Activated T-cell treated with anti-CD3 and anti-CD28 coated beads for 24 hours (primary cell): ENCODE measurements at regions not wholly inside any gene's neighbourhood (a gene's known extent, or its start where the extent isn't known, plus 50 kb on each side); places are given as distances from the start of the nearest gene placed in this dataset.

Experiments
- DNase-seq: peaks from one replicate; pipeline ENCODE4 v3.0.0-alpha.2; 2020; ENCODE audit warnings: low read depth

DNA sequence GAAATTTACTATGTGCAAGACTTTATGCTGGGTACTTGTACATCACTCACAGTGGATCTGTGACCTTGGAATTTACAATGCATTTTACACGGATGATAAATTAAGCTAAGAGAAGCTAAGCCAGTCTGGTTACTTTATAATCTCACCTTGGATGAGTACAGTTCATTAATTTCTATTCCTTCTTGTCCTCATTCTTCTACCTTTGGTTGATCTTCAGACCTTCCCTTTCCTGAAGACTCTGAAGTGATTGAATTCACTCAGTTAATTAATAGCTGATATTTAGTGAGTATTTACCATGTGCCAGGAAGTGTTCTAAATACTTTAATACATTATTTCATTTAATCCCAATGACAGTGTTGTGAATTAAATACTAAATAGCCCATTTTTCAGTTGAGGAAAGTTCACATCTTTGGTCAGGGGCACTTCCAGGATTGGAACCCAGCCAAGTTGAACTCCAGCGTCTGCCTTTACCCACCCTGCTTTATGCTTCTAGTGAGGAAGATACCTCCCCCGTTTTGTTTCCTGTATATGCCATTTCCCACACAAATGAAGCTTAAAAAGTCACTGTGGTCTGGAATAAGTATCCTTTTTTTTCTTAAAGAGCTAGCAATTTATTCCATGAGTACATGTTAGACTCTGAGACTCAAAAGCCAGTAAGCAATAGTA lies 146.6 kb downstream of the TLR5 start:
- DNase-seq: no peak

DNA sequence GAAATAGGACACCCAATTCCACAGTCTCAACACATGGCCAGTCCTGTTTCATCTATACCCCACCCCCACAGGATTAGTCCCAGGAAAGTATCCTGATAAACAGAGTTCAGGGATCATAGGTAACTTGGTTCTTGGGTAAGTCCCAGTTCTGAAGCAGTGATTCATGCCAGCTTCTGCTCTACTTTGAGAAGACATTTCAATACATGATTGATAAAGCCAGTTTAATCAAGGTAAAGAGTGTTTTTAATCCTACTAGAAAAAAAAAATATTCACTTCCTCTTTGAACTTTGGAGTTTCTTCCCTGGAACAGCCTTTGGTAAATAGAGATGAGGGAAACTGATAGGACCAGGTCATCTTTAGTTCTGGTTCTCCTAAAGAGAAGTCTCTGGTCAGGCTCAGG lies 142.4 kb downstream of the TLR5 start:
- no peak for DNase-seq

DNA sequence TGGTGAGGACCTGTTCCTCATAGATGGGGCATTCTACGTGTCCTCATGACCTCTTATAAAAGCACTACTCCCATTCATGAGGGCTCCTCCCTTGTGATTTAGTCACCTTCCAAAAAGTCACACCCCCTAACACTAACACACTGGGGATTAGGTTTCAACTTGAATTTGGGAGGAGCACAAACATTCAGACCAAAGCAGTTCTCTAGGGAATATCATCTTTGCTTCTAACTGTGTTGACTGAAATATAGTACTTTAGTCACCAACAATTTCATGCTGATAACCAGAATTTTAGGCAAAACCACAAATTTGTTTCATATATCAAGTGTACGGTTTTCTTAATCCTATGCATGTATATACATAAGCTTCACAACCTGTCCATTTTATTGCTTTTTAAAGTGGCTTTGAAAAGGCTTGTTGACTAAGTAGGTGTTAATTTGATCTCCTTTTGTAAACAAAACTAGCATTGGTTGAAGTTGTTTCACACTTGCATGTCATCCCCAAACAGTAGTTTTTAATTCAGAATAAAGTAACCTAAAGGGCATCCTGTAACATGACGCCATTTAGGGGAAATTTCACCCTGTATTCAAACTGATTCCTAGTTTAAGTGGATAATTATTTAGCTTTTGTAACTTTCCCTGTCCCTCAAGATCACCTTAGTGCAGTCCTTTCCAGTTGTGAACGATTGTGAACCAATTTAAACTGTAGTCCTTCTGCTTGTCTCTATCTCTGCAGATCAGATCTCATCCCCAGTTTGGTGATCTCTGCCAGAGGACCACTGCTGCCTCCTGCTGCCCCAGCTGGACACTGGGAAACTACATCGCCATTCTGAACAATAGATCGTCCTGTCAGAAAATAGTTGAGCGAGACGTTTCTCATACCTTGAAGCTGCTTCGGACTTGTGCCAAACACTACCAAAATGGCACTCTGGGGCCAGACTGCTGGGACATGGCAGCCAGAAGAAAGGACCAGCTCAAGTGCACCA lies 141.1 kb downstream of the TLR5 start:
- DNase-seq: no peak

DNA sequence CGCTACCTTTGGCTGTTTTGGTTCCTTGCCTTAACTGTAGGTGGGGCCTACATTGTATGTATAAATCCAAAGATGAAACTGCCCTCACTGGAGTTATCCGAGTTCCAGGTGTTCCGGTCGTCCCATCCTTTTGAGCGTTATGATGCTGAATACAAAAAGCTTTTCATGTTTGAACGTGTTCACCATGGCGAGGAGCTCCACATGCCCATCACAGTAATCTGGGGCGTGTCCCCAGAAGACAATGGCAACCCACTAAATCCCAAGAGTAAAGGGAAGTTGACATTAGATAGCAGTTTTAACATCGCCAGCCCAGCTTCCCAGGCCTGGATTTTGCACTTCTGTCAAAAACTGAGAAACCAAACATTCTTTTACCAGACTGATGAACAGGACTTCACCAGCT lies 139.5 kb downstream of the TLR5 start:
- no peak for DNase-seq

DNA sequence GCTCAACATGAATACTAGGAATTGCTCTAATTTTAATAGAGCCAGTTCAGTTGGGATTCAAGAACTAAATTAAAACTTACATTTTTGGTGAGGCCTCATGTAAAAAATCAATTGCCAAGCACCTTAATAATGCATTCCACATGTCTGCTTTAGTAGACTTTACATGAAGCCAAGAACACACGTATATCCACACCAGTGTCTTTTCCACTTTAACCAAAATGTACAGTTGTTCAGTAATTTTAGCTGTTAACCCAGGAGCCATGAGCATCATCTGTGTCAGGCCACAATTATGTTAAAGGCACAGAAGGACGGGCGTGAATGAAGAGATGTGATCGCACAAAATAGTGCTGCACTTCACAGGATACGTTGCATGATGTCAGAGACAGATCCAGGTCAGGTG lies 136.7 kb downstream of the TLR5 start:
- DNase-seq: no peak

DNA sequence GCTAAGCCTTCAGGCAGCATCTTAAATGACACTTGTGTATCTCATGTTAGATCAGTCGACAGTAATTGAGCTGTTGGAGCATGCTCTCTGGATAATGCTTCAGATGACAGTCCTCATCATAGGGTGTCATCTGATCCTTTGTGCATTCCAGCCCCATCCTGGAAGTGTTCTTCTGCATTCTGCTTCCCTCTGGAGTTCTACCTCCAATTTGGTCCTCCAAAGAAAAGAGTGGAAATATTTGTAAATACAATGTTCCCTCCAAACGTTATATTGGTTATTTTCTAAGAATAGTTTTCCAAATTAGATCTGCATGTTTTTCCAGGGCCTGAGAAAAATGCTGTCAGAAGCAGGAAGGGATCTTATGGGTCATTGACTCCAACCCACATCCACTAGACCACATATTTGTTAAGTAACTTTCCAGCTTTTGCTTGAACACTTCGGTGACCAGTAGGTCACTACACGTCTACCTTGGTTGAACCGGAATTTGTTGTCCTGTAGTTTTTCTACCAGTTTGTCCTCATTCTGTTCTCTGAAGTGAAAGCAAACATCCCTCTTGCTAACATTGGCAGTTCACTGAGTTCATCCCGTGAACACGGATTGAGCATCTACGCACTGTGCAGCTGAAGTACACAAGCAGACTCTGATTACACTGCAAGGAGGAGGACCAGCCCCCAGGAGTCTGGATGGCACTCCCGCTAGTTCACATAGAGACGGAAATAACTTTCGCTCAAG lies 136.0 kb downstream of the TLR5 start:
- no peak for DNase-seq

DNA sequence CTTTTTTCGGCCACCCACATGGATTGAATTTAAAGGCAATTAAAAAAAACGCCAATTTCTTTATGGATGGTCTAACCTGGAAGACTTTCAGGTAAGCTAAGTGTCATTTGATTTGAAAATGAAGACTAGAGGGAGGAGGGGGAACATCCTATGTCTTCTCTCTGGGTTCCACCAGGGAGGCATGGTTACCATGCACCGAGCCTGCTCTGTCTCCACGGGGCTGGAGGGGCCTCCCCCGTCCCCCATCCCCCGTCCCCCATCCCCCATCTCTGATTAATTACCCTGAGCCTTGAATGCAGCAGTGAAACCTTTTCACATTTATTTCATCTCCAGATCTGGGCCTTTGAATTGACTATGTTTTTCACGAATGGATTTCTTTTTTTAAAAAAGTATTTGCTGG lies 135.1 kb downstream of the TLR5 start:
- no peak for DNase-seq

DNA sequence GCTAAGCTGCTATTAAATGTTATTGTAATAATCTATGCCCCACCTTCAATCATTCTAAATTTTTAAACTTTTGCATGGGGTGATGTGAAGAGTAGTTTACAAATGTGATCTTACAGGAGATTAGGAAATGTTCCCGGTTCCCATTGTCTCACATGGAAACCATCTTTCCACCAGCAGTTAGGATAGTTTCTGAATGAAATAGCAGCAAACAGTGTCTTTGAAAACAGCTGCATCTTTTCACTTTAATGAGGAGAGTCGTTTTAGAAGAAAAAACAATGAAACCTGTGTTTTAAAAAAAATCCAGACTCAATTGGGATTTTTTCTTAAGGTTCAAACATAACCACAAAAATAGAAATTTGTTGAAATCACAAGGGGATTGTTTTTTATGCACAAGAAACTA lies 134.2 kb downstream of the TLR5 start:
- DNase-seq: no peak

DNA sequence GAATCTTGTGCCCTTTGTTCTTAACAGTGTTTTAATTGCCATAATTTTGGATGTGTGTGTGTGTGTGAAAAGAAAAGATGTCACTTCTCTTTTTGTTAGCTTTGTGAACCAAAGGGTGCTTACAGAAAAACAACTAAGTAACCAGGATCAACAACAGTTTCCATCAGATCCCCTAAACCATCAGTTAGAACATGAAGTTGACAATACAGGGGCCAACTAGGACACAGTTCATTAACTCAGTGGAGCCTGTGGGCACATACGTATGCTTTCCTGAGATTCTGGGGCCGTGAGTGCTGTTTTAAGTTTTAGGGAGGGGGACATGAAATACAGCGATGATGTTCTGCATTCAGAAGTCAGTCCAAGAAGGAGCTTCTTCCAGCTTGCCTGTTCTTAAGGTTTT lies 133.6 kb downstream of the TLR5 start:
- DNase-seq: no peak

DNA sequence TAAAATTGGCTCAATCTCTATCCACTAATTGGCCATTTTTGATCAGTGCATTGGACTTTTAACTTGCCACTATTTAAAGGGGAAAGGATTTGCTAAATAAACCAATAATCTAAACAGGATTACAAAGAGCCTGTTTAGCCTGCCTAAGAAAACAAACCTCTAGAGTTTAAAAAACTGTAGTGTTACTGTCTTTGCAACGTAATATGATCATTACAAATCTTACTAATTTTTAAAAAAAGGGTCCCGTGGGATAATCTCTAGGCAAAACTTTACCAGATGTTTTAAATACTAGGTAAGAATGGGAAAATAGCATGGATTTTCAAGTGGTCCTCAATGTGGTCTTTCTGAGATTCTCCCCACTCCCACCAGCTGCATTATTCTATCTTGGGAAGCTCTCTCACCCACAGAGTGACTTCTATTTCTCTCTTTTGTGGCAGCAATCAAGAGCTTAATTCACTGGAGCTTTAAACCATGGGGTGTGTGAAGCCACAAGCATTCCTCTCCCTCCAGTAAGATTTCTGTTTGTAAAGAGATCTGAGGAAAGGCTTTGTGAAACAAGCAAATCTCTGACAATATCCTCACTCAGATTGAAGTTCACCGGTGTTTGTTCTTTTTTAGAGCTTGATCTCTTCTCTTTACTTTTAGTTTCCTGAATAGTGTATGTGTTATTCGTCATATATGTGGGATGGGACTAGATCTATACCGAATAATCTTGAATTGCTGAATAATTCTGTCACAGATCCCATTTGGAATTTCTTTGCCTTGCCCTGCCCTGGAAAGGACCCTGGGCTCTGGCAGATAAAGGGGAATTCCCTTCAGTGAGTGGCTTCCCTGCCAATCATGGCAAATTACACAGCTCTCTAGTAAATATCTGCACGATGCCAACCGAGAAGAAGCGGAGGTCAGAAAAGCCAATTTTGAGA lies 132.2 kb downstream of the TLR5 start:
- no peak for DNase-seq

DNA sequence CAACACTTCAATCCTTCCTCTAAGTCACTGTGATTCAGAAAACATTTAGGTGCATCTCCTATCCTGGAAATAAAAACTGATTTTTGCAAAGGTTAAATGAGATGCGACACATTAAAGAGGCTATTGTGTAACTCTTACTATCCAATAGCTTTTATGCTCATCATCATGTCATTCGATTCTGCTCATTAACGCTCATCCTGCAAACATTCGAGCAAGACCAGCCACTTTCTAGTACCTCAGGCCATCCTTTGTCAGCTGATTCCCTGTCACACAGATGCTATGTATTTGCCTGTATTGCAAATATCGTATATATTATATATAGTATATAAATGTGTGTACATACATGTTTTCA lies 131.6 kb downstream of the TLR5 start:
- no peak for DNase-seq

DNA sequence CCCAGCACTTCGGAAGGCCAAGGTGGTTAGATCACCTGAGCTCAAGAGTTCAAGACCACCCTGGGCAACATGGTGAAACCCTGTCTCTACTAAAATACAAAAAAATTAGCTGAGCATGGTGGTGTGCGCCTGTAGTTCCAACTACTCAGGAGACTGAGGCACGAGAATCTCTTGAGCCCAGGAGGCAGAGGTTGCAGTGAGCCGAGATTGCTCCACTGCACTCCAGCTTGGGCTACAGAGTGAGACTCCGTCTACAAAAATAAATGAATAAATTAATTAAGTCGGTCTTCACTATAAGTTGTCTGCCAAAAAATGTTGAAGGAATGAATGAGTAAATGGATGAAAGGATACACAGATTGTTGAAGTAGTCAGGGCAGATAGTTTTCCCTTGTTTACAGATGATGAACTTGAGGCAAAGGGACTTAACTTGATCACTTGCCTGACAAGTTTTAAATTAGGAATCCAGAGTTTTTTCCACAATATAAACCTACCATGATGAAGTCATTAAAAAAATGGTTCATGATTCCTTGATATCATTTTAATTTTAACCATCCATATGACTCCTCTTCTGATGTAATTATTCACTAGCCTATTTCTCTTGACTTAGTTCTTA lies 130.8 kb downstream of the TLR5 start:
- DNase-seq: no peak

DNA sequence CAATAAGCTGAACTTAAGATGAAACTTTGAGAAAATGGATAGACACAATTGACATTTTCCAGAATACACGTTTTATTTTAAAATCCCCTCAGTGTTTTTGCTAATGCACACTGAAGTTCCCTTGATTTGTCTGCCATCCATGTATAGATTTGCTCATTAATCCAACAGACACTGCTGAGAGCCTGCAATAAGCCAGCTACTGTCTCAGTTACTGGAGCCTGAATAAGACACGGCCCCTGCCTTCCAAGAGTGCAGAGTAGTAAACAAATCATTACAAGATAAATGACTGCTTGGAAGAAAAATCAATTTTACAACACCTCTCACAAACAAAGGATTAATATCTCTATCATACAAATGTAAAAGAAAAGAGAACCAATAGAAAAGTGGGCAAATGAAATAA lies 130.1 kb downstream of the TLR5 start:
- no peak for DNase-seq

DNA sequence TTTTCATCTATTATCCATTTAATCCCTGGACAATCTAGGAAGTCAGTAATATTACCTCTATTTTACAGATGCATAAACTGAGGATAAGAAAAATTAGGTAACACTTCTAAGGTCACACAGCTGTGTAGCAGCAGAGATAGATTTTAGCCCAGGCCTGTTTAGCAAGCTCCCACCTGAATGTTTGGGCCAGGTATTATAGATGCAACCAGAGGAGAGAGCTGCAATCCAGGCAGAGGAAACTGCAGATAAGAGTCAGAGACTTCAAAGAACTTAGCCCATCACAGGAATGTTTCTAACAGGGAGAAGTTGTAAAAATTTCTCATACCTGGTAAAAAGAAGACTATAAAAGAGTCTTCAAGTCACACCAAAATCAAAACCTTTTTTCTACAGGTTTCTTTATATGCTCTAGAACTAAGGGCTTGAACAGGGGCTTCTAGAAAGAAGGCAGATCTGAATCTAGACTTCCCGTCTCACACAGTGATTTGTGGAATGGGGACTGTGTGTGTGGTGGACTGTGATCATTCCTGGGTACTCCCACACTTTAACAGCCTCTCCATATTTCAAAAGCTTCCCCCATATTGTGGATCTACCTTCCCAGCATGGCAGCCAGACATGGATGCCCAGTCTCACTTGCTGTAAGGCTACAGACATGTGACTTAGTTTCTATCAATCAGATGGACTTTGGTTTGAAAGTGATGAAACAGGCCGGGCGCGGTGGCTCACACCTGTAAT lies 128.7 kb downstream of the TLR5 start:
- no peak for DNase-seq

DNA sequence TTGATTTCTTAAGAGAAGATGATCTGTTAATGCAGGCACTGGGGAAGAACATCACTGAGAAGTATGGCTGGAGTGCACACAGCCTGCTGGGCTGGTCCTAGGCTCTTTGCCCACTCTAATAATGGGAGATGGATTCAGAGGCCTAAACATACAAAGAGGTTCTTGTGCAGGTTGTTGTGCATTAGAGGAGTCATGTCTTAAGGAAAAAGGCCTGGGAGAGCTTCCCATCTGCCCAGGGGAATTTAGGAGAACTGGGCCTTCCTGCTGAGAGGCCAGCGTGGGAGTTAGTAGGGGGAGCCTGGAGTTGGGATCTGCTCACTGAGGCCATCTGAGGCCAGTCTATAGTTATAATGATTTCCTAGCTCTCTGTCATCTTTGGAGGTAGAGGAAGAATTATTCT lies 126.7 kb downstream of the TLR5 start:
- DNase-seq: no peak

DNA sequence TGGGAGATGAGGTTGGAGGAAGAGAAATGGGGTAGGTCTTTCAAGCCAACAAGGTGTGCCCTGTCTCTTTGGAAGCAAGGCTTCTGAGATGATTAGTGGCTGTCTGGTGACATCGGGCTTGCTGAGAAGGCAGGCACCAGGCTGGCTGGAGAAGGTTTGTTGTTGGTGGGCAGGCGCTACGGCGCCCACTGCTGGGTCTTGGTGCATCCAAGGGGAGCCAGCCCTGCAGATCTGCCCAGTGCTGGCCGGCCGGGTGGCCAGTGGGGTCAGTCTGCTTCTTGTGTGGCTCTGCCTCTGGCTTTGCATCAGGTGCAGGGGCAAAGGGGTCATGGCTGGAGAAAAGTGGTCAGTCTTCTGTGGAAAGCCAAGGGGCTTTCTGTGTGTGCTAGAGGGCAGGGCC lies 126.2 kb downstream of the TLR5 start:
- DNase-seq: no peak

DNA sequence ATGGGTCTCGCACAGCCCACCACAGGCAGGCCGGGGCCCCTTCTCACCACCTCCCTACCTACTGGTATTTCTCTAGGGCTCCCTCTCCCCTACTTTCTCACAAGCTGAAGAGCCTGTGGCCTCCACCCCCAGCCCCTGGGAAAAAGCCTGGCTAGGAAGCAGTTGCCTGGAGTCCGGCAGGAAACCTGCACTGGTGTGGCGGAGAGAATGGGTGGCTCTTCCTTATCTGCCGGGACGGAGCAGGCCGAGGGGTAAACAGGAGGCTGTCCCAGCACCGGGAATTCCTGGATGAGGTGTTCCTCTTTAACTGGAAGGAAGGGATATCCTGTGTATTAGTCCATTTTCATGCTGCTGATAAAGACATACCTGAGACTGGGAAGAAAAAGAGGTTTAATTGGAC lies 125.8 kb downstream of the TLR5 start:
- no peak for DNase-seq

DNA sequence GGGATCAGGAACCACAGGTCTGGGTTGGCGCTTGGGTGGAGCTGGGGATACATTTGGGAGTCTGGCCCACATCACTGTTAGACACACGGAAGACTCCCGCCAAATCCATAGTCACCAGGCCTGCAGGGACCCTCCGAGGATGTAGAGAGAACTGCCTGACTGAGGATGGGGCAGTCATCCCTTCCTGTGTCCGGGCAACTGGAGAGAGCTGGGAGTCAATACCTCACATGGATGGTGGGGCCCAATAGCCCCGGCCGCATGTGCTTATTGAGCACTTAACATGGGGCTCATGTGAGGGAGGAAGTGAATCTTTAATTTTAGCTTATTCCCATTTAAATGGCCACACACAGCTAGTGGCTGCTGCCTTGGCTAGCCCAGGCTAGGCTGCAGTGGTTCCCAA lies 124.5 kb downstream of the TLR5 start:
- no peak for DNase-seq

DNA sequence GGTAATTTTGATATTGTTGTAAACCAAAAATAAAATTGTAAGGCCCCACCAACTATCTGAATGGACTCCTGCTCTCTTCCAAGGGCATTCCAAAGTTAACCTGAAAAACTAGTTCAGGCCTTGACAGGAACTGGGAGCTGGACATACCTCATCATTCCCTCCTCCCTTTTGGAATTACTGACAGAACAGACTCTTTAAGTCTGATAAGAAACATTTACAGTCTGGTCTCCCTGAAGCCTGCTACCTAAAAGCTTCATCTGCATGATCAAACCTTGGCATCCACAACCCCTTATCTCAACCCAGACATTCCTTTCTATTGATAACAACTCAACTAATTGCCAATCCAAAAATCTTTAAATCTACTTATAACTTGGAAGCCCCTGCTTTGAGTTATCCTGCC lies 123.8 kb downstream of the TLR5 start:
- DNase-seq: no peak

DNA sequence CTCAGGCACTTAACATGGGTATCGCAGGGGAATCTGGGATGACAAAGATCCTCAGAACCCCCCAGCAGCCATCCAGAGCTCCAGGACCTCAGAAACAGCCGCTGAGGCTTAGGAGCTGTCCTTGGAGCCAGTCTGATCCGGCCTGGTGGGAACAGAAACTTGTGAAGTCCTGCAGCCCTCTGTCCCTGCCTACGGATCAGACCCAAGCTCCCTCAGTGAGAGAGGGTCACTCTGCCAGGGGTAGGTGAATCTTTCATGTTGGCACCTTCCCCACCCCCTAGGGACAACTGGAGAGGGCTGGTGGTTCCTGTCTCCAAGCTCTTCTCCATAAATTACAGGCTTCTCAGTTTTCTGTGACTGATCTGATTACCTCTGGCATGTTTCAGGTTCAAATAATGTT lies 122.3 kb downstream of the TLR5 start:
- DNase-seq: no peak
